ENCODE measurements at regions not wholly inside any gene's neighbourhood (a gene's known extent, or its start where the extent isn't known, plus 50 kb on each side); places are given as distances from the start of the nearest gene placed in this dataset.

DNA sequence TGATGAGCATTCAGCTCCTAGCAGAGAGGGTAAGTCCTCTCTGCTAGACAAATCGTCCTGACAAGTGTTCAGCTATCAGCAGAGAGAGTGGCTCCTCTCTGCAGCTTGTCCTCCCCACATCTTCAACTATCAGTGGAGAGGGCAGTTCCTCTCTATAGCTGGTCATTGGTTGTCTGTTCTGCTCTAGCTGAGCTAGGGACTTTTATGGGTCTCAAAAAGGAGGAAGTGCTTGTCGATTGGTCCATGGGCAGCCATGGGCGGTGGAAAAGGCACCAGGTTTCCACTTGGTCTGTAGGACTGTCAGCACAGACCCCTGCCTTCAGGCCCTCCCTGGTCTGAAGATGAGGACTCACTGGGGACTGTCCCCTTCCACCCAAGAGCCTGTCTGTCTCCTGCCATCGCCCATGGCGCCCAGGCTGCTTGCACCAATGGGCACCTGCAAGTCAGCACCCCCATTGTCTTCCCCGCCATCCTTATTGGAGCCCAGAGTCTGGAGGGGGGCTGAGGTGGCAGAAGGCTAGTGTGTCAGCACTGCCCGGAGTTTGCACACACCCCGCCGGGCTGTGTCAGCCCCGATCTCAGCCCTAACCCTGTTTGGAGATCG is 264.7 kb downstream of the ZBBX start:
- TF ChIP-seq FOXA1 (IDR thresholded peaks at IDR 0.05) (no peak), SP1 (IDR thresholded peaks at IDR 0.05) (no peak), FOXK2 (IDR thresholded peaks at IDR 0.05) (no peak), BHLHE40 (IDR thresholded peaks at IDR 0.05; ENCODE audit: borderline replicate concordance) (no peak), TARDBP (IDR thresholded peaks at IDR 0.05) (no peak), SUZ12 (IDR thresholded peaks at IDR 0.05) (no peak), ZNF384 (IDR thresholded peaks at IDR 0.05) (no peak), NFRKB (IDR thresholded peaks at IDR 0.05) (no peak)
- TF ChIP-seq, protein P1, sequence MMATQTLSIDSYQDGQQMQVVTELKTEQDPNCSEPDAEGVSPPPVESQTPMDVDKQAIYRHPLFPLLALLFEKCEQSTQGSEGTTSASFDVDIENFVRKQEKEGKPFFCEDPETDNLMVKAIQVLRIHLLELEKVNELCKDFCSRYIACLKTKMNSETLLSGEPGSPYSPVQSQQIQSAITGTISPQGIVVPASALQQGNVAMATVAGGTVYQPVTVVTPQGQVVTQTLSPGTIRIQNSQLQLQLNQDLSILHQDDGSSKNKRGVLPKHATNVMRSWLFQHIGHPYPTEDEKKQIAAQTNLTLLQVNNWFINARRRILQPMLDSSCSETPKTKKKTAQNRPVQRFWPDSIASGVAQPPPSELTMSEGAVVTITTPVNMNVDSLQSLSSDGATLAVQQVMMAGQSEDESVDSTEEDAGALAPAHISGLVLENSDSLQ (IDR thresholded peaks at IDR 0.05), result no peak
